Mucosa of rectum (tissue), 2 donors: ENCODE measurements at regions not wholly inside any gene's neighbourhood (a gene's known extent, or its start where the extent isn't known, plus 50 kb on each side); places are given as distances from the start of the nearest gene placed in this dataset.
"Not testable (repeated sequence)": the region's sequence is repeated elsewhere in the genome, so short reads cannot be mapped to it uniquely, and the experiment has no call there.

Experiments used
- H3K27ac ChIP-seq, 2 donors: one replicate each; pipeline ENCODE4 v1.7.0; 2013; ENCODE audit warnings: inconsistent platforms in 2 of 2, low read depth in 2 of 2, low read length in 2 of 2
- H3K27me3 ChIP-seq, 2 donors: one replicate each; pipeline ENCODE4 v1.7.0; 2013; ENCODE audit warnings: low read length in 2 of 2; ENCODE audit not compliant: control insufficient read depth in 2 of 2, insufficient read depth in 2 of 2
- H3K36me3 ChIP-seq, 2 donors: one replicate each; pipeline ENCODE4 v1.7.0; 2013; ENCODE audit warnings: low read length in 2 of 2; ENCODE audit not compliant: control insufficient read depth in 2 of 2, insufficient read depth in 2 of 2
- H3K4me1 ChIP-seq, 2 donors: one replicate each; pipeline ENCODE4 v1.7.0; 2013; ENCODE audit warnings: low read length in 2 of 2, mild to moderate bottlenecking in 1 of 2; ENCODE audit not compliant: control insufficient read depth in 2 of 2, insufficient read depth in 2 of 2
- H3K4me3 ChIP-seq, 2 donors: one replicate each; pipeline ENCODE4 v1.7.0; 2013; ENCODE audit warnings: low read length in 2 of 2
- H3K9ac ChIP-seq, 2 donors: one replicate each; pipeline ENCODE4 v1.7.0; 2013; ENCODE audit warnings: low read length in 2 of 2, low read depth in 1 of 2, mild to moderate bottlenecking in 1 of 2
- H3K9me3 ChIP-seq, 2 donors: one replicate each; pipeline ENCODE4 v1.7.0; 2013; ENCODE audit warnings: low read length in 2 of 2; ENCODE audit not compliant: control insufficient read depth in 2 of 2
- donor health status: healthy.
- donor health status: Normal muscosa, but diverticular disease.

DNA sequence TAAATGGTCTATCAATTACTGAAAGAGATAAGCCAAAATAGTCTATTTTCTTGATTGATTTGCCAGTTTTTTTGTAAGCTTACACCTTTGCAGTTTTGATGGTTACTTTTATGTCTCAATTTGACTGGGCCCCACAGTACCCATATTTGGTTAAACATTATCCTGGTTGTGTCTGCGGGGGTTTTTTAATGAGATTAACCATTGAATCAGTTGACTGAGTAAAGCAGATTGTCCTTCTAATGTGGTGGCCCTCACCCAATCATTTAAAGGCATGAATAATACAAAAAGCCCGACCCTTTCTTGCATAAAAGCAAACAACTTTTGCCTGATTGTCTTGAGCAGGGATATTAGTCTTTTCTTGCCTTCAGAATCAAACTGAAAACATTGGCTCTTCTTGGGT, 650.0 kb upstream of the RGS18 start:
- Histone ChIP-seq H3K27ac (no peak overlapping the region), H3K4me3 (no peak overlapping the region), H3K9ac (no peak overlapping the region), H3K4me1 (no peaks in the 10 kb centered on the region), H3K36me3 (no peaks in the 10 kb centered on the region), H3K27me3 (no peaks in the 10 kb centered on the region), H3K9me3 (no peaks in the 10 kb centered on the region)

DNA sequence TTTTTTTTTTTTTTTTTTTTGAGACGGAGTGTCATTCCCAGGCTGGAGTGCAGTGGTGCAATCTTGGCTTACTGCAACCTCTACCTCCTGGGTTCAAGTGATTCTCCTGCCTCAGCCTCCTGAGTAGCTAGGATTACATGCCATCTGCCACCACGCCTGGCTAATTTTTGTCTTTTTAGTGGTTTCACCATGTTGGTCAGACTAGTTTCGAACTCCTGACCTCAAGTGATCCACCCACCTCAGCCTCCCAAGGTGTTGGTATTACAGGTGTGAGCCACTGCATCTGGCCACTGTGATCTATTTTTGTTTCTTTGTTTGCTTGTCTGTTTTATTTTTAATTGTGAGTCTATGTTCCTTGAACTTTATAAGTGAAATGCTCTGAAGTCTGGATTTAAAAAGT, 646.8 kb upstream of the RGS18 start:
- not testable (repeated sequence) for H3K36me3 ChIP-seq, H3K4me1 ChIP-seq, H3K27ac ChIP-seq, H3K4me3 ChIP-seq, H3K9ac ChIP-seq, H3K9me3 ChIP-seq, H3K27me3 ChIP-seq

DNA sequence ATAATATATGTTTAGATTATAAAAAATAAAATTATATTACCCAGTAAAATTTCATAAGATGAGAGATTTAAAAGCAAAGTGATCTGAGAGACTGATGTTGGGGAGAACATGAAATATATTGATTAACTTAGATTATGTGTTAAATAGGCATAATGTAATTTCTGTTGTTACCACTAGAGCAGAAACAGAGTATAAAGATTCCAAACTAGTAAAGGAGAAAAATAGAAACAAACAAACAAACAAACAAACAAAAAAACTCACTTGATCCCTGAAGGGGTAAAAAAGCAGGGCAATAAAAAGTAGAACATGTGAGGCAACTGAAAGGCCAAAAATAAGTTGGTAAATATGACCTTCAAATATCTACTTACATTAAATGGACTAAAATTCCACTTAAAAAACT, 640.4 kb upstream of the RGS18 start:
- no peaks in the 10 kb centered on the region for H3K27me3 ChIP-seq
- H3K27ac ChIP-seq, result no peak overlapping the region
- no peak overlapping the region for H3K4me3 ChIP-seq
- H3K4me1 ChIP-seq, result no peaks in the 10 kb centered on the region
- no peak overlapping the region for H3K9ac ChIP-seq
- no peaks in the 10 kb centered on the region for H3K9me3 ChIP-seq
- no peaks in the 10 kb centered on the region for H3K36me3 ChIP-seq

DNA sequence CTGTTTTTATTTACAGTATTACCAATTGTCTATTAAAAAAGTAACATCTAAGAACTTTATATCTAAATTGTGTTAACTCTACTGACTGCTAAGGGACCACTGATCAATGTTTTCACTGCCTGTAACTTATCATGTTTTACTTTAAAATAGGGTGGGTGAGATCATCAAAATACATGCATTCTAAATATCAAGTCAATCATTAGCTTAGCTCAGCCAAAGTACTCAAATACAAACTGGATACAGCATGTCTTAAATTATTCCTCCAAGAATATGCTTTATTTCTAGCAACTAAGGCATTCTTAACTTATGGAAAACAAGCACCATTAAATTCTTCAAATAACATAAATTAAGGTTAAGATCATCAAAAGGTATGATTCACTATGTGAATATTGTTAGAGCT, 638.7 kb upstream of the RGS18 start:
- H3K27me3 ChIP-seq, result no peaks in the 10 kb centered on the region

DNA sequence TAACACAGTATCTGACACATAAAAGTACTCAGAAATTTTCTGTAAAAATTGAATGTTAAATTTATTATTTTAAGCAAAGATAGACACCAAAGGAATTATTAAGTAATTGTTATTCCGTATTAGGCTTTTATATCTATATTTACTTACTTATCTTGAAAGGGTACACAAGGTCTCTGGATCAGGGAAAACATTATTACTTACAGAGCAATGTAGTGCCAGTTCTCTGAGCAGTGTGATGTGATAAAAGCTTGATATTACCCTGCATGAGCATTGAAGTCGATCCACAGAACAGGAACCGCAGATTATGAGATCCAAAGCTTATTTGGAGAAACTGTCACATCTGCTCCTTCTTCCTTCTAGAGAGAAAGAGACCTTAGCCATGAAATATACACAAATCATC, 637.9 kb upstream of the RGS18 start:
- no peaks in the 10 kb centered on the region for H3K27me3 ChIP-seq
- no peak overlapping the region for H3K4me3 ChIP-seq
- H3K9me3 ChIP-seq, result no peaks in the 10 kb centered on the region
- H3K36me3 ChIP-seq, result no peaks in the 10 kb centered on the region
- H3K27ac ChIP-seq, result no peak overlapping the region
- no peaks in the 10 kb centered on the region for H3K4me1 ChIP-seq
- no peak overlapping the region for H3K9ac ChIP-seq

More for the DNA sequence above, 638.7 kb upstream of the RGS18 start:
- no peak overlapping the region for H3K27ac ChIP-seq
- H3K4me1 ChIP-seq, result no peaks in the 10 kb centered on the region
- H3K9ac ChIP-seq, result no peak overlapping the region
- H3K9me3 ChIP-seq, result no peaks in the 10 kb centered on the region
- no peaks in the 10 kb centered on the region for H3K36me3 ChIP-seq
- H3K4me3 ChIP-seq, result no peak overlapping the region

DNA sequence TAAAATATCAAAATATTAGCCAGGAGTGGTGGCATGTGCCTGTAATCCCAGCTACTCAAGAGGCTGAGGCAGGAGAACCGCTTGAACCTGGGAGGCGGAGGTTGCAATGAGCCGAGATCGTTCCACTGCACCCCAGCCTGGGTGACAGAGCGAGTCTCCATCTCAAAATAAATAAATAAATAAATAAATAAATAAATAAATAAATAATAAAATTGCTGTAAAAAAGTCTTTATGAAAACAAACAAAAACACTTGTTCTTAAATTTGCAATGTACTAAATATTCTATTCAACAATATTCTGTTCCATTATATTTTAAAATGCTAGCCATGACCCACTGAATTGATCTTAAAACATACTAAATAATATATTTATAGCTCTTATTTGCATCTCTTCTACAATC, 632.3 kb upstream of the RGS18 start:
- not testable (repeated sequence) for H3K4me1 ChIP-seq, H3K9me3 ChIP-seq, H3K27me3 ChIP-seq, H3K27ac ChIP-seq, H3K4me3 ChIP-seq, H3K9ac ChIP-seq, H3K36me3 ChIP-seq

DNA sequence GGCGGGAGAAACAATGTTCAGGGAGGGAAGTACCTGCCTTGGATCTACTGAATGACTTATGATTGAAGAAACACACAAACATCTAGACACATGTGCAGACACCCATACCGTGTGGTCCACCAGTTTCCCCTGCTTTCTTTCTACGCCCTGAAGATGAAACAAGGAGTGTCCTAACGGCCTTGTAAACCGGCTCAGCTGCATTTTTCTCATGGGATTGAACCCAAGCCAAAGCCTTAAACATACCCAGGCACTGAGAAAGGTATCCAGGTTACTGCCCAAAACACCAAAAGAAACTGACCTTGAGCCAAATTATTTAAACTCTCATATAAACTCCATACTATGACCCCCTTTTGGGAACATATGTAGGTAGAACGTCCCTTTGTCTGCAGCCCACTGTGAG, 630.0 kb upstream of the RGS18 start:
- Histone ChIP-seq H3K4me1 (no peaks in the 10 kb centered on the region), H3K4me3 (no peak overlapping the region), H3K27me3 (no peaks in the 10 kb centered on the region), H3K36me3 (no peaks in the 10 kb centered on the region), H3K27ac (no peak overlapping the region), H3K9me3 (no peaks in the 10 kb centered on the region), H3K9ac (no peak overlapping the region)

DNA sequence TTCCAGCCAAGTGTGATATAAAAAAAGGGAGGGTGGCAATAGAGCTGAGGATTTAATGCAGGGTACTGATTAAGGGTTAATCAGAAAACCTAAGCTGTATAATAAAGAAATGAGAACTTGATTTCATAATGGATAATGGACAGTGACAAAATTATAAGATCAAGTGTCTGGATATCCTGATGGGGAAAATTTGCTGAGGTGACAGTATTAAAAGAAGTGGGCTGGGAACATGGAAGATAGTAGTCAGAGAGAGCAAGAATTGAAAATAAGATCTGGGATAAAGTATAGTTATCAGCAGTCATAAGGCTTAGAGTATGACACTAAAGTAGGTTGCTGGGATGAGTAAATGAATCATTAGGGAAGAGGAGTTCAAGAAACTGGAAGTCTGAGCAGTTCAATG, 627.3 kb upstream of the RGS18 start:
- H3K4me3 ChIP-seq, result no peak overlapping the region
- no peaks in the 10 kb centered on the region for H3K9me3 ChIP-seq
- H3K27ac ChIP-seq, result no peak overlapping the region
- no peaks in the 10 kb centered on the region for H3K27me3 ChIP-seq
- no peaks in the 10 kb centered on the region for H3K36me3 ChIP-seq
- no peaks in the 10 kb centered on the region for H3K4me1 ChIP-seq
- no peak overlapping the region for H3K9ac ChIP-seq

DNA sequence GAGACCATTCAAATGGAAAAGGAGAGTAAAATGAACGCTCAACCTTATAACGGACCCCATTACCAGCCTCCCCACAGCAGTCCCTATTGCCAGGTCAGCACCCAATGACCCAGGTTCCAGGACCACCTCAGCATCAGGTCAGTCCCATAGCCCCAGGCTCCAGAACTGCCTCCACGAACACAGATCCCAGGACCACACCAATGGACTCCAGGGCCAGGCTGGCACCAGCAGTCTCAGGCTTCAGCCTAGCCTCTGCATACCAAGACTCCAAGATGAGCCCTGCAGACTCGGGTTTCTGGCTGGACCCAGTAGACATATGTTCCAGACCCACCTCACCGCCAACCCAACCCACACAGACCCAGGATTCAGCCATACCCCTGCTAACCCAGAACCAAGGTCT, 625.0 kb upstream of the RGS18 start:
- no peak overlapping the region for H3K4me3 ChIP-seq
- H3K36me3 ChIP-seq, result no peaks in the 10 kb centered on the region
- no peaks in the 10 kb centered on the region for H3K27me3 ChIP-seq

DNA sequence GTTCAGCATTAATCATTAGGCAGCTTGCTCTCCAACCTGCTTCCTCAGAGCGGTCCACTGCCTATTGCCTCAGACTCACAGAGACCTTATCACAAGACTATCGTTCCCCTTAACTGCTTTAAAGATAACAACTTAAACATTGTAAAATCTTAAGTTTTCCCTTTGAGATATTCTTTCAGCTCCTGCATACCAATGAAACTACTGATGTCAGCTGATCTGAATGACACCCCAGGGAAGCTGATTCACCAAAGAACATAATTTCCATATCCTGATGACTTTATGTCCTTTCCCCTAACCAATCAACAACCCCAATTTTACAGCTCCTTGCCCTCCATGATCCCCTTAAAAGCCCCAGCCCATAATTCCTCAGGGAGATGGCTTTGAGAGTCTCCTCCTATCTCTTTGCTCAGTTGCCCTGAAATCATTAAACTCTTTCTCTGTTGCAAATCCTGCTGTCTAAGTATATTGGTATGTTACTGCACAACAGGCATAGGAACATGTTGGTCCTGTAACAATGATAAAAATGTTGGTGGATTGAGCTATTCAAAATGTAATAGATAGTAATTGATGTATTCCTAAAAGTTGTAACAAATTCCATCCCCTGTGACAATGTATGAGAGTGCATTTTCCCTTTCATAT, 621.4 kb upstream of the RGS18 start:
- H3K9me3 ChIP-seq, result peaks cover 0 to 3% of the 10 kb centered on the region in 2 donors
- no peaks in the 10 kb centered on the region for H3K4me1 ChIP-seq
- no peaks in the 10 kb centered on the region for H3K36me3 ChIP-seq
- no peaks in the 10 kb centered on the region for H3K27me3 ChIP-seq
- no peak overlapping the region for H3K4me3 ChIP-seq
- no peak overlapping the region for H3K9ac ChIP-seq
- no peak overlapping the region for H3K27ac ChIP-seq

More for the DNA sequence above, 625.0 kb upstream of the RGS18 start:
- Histone ChIP-seq H3K9ac (no peak overlapping the region), H3K27ac (no peak overlapping the region), H3K9me3 (peaks cover 0 to 3% of the 10 kb centered on the region in 2 donors), H3K4me1 (no peaks in the 10 kb centered on the region)

DNA sequence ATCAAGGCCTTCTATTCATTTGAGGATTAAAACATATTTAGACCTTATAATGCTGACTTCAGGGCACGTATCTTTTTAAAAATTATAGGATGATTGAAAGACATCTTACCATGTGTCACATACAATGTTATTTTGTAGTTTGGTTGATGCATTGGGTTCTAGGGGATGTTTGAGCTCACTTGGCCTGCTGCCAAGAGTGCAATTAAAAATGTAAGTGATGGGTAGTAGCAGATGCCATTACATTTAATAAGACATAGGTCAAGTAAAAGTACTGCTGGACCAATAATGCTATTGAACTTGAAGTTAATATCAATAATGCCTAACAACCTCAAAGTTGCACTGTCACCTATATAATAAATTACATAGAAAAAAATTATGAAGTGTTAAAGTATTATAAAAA, 616.5 kb upstream of the RGS18 start:
- peaks cover 0 to 3% of the 10 kb centered on the region in 2 donors for H3K9me3 ChIP-seq
- no peaks in the 10 kb centered on the region for H3K4me1 ChIP-seq
- no peaks in the 10 kb centered on the region for H3K27me3 ChIP-seq
- no peak overlapping the region for H3K27ac ChIP-seq
- H3K9ac ChIP-seq, result no peak overlapping the region
- no peaks in the 10 kb centered on the region for H3K36me3 ChIP-seq
- H3K4me3 ChIP-seq, result no peak overlapping the region
